ENCODE measurements at regions not wholly inside any gene's neighbourhood (a gene's known extent, or its start where the extent isn't known, plus 50 kb on each side); places are given as distances from the start of the nearest gene placed in this dataset.
"Not testable (repeated sequence)": the region's sequence is repeated elsewhere in the genome, so short reads cannot be mapped to it uniquely, and the experiment has no call there.

DNA sequence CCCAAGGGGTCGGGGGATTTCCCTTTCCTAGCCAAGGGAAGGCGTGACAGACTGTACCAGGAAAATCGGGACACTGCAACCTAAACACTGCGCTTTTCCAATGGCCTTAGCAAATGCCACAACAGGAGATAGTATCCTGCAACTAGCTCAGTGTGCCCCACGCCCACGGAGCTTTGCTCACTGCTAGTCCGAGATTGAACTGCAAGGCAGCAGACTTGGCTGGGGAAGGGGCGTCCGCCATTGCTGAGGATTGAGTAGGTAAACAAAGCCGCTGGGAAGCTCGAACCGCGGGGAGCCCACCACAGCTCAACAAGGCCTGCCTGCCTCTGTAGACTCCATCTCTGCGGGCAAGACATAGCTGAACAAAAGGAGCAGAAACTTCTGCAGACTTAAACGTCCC is 72.3 kb upstream of the THRB start:
- no peak for DNase-seq (ENCODE audit: low read depth)
- H3K4me3 ChIP-seq (ENCODE audit: control insufficient read depth, low read depth, low read length): no peak overlapping the region
- TF ChIP-seq, protein P1, sequence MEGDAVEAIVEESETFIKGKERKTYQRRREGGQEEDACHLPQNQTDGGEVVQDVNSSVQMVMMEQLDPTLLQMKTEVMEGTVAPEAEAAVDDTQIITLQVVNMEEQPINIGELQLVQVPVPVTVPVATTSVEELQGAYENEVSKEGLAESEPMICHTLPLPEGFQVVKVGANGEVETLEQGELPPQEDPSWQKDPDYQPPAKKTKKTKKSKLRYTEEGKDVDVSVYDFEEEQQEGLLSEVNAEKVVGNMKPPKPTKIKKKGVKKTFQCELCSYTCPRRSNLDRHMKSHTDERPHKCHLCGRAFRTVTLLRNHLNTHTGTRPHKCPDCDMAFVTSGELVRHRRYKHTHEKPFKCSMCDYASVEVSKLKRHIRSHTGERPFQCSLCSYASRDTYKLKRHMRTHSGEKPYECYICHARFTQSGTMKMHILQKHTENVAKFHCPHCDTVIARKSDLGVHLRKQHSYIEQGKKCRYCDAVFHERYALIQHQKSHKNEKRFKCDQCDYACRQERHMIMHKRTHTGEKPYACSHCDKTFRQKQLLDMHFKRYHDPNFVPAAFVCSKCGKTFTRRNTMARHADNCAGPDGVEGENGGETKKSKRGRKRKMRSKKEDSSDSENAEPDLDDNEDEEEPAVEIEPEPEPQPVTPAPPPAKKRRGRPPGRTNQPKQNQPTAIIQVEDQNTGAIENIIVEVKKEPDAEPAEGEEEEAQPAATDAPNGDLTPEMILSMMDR (conservative IDR thresholded peaks at IDR 0.05; ENCODE audit: control insufficient read depth, insufficient read depth, low read depth, low read length): no peak

DNA sequence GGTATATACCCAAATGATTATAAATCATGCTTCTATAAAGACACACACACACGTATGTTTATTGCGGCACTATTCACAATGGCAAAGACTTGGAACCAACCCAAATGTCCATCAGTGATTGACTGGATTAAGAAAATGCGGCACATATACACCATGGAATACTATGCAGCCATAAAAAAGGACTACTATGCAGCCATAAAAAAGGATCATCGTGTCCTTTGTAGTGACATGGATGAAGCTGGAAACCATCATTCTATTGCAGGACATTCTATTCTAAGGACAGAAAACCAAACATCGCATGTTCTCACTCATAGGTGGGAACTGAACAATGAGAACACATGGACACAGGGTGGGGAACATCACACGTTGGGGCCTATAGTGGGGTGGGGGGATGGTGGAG is 77.8 kb upstream of the THRB start:
- DNase-seq (ENCODE audit: low read depth); H3K4me3 ChIP-seq (ENCODE audit: control insufficient read depth, low read depth, low read length): not testable (repeated sequence)

- H3K4me3 ChIP-seq (ENCODE audit: control insufficient read depth, low read depth, low read length): no peak overlapping the region
- DNase-seq (ENCODE audit: low read depth): peak; percentile 59
- TF ChIP-seq, protein P1 (conservative IDR thresholded peaks at IDR 0.05; ENCODE audit: control insufficient read depth, insufficient read depth, low read depth, low read length): no peak
Measured at GRCh38 chr3:24573576-24573975, 78.9 kb upstream of the THRB start.

GRCh38 chr3:24578324-24578723 is 83.7 kb upstream of the THRB start:
- TF ChIP-seq, protein P1 (conservative IDR thresholded peaks at IDR 0.05; ENCODE audit: control insufficient read depth, insufficient read depth, low read depth, low read length): no peak
- no peak for DNase-seq (ENCODE audit: low read depth)
- H3K4me3 ChIP-seq (ENCODE audit: control insufficient read depth, low read depth, low read length): no peak overlapping the region

DNA sequence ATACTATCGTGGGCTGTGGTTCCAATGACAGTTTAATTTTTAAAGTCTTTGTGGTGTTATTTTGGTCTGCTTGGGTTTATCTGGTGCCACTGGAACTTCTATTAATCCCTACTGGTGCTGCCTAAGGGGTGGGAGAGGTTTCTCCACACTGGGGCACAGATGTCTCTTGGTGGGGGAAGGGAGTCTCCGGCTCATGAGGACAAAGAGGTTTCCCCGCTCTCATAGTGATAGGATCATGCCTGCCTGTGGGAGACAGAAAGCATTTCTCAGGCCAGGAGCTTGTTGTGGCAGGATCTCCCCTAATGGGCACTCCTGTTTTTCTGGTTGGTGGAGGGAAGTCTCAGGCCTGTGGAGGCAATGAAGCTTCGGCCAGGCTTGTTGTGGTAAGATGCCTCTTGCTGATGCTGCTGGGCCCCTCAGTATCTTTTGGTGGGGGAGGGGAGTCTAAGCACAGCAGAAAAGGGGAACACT is 84.3 kb upstream of the THRB start:
- no peak for DNase-seq (ENCODE audit: low read depth)
- TF ChIP-seq, protein P1 (conservative IDR thresholded peaks at IDR 0.05; ENCODE audit: control insufficient read depth, insufficient read depth, low read depth, low read length): no peak
- H3K4me3 ChIP-seq (ENCODE audit: control insufficient read depth, low read depth, low read length): no peak overlapping the region

GRCh38 chr3:24582431-24583403 is 88.1 kb upstream of the THRB start:
- H3K4me3 ChIP-seq (ENCODE audit: control insufficient read depth, low read depth, low read length): no peak overlapping the region
- peak; percentile 52 for DNase-seq (ENCODE audit: low read depth)
- TF ChIP-seq, protein P1 (conservative IDR thresholded peaks at IDR 0.05; ENCODE audit: control insufficient read depth, insufficient read depth, low read depth, low read length): peak; percentile 46

- TF ChIP-seq, protein P1 (conservative IDR thresholded peaks at IDR 0.05; ENCODE audit: control insufficient read depth, insufficient read depth, low read depth, low read length): no peak
- no peak for DNase-seq (ENCODE audit: low read depth)
Measured at GRCh38 chr3:24586920-24587319, 92.3 kb upstream of the THRB start.

More at GRCh38 chr3:24586920-24587319, 92.3 kb upstream of the THRB start:
- no peak overlapping the region for H3K4me3 ChIP-seq (ENCODE audit: control insufficient read depth, low read depth, low read length)
